MM.1S (cell line): ENCODE measurements at regions not wholly inside any gene's neighbourhood (a gene's known extent, or its start where the extent isn't known, plus 50 kb on each side); places are given as distances from the start of the nearest gene placed in this dataset.
A peak's percentile ranks its signal among the peaks of the same experiment; 100 is the strongest.

ENCODE experiments used
- DNase-seq: peaks from one replicate; pipeline ENCODE4 v3.0.0-alpha.2; 2015
- H2AFZ ChIP-seq: fragments of 300-600 bp; sonication (generic); 2 replicates; pipeline ENCODE4 v1.6.0; 2016; ENCODE audit warnings: antibody characterized with exemption, low read length
- H3F3A ChIP-seq: fragments of 300-600 bp; sonication (generic); 2 replicates; pipeline ENCODE4 v1.6.1; 2016; ENCODE audit warnings: mild to moderate bottlenecking, antibody characterized with exemption, low read length, moderate library complexity, mixed read lengths; ENCODE audit not compliant: insufficient read depth
- H3K27ac ChIP-seq: fragments of 300-600 bp; sonication (generic); 2 replicates; pipeline ENCODE4 v1.5.1; 2016; ENCODE audit warnings: mild to moderate bottlenecking, low read length
- H3K27me3 ChIP-seq: fragments of 300-600 bp; sonication (generic); replicated peaks from 2 replicates; pipeline ENCODE4 v1.6.0; 2016; ENCODE audit warnings: low read length; ENCODE audit not compliant: insufficient read depth
- H3K36me3 ChIP-seq: fragments of 300-600 bp; sonication (generic); replicated peaks from 2 replicates; pipeline ENCODE4 v1.6.1; 2016; ENCODE audit warnings: mild to moderate bottlenecking, low read length, mixed read lengths; ENCODE audit not compliant: insufficient read depth
- H3K4me1 ChIP-seq: fragments of 300-600 bp; sonication (generic); 2 replicates; pipeline ENCODE4 v1.6.1; 2016; ENCODE audit warnings: low read length, mixed read lengths
- H3K4me2 ChIP-seq: fragments of 300-600 bp; sonication (generic); 2 replicates; pipeline ENCODE4 v1.6.0; 2016; ENCODE audit warnings: low read depth, low read length
- H3K4me3 ChIP-seq: fragments of 300-600 bp; sonication (generic); 2 replicates; pipeline ENCODE4 v1.5.1; 2016; ENCODE audit warnings: low read length, mixed read lengths
- H3K79me2 ChIP-seq: fragments of 300-600 bp; sonication (generic); 2 replicates; pipeline ENCODE4 v1.6.1; 2016; ENCODE audit warnings: mixed run types, low read length, mixed read lengths
- H3K9ac ChIP-seq: fragments of 300-600 bp; sonication (generic); 2 replicates; pipeline ENCODE4 v1.6.1; 2016; ENCODE audit warnings: low read length, mixed read lengths
- H3K9me2 ChIP-seq: fragments of 300-600 bp; sonication (generic); replicated peaks from 2 replicates; pipeline ENCODE4 v1.6.1; 2016; ENCODE audit warnings: mild to moderate bottlenecking, low read length, mixed read lengths; ENCODE audit not compliant: insufficient read depth
- H3K9me3 ChIP-seq: fragments of 300-600 bp; sonication (generic); replicated peaks from 2 replicates; pipeline ENCODE4 v1.6.1; 2016; ENCODE audit warnings: mild to moderate bottlenecking, low read length, mixed read lengths; ENCODE audit not compliant: insufficient read depth
- H4K20me1 ChIP-seq: fragments of 300-600 bp; sonication (generic); 2 replicates; pipeline ENCODE4 v1.6.1; 2016; ENCODE audit warnings: mild to moderate bottlenecking, low read length, moderate library complexity, mixed read lengths; ENCODE audit not compliant: insufficient read depth
- CTCF ChIP-seq: fragments of 300-600 bp; sonication (generic); IDR thresholded peaks from 2 replicates; pipeline ENCODE4 v1.5.1; 2016; ENCODE audit warnings: antibody characterized with exemption, low read length, mixed read lengths
- EZH2 ChIP-seq: fragments of 300-600 bp; sonication (generic); optimal IDR thresholded peaks from 2 replicates; pipeline ENCODE3; 2017; ENCODE audit warnings: low read depth, mild to moderate bottlenecking, antibody characterized with exemption, low read length, mixed read lengths
- EZH2phosphoT487 ChIP-seq: fragments of 300-600 bp; sonication (generic); IDR thresholded peaks from 2 replicates; pipeline ENCODE4 v1.6.1; 2018; ENCODE audit warnings: antibody characterized with exemption, low read length

- Histone ChIP-seq H3K9ac (no peak overlapping the region), H3K9me2 (no peaks in the 10 kb centered on the region), H3K36me3 (no peaks in the 10 kb centered on the region), H3K4me1 (peaks cover 28% of the 10 kb centered on the region), H3K4me2 (no peak overlapping the region), H2AFZ (no peak overlapping the region), H3F3A (no peaks in the 10 kb centered on the region), H3K27me3 (no peaks in the 10 kb centered on the region), H3K27ac (no peak overlapping the region), H4K20me1 (no peaks in the 10 kb centered on the region), H3K79me2 (no peaks in the 10 kb centered on the region), H3K9me3 (no peaks in the 10 kb centered on the region), H3K4me3 (no peak overlapping the region)
- TF ChIP-seq EZH2phosphoT487 (no peak), CTCF (no peak), EZH2 (no peak)
- no peak for DNase-seq
Observed at GRCh38 chr2:160932960-160933359, 227.3 kb upstream of the TANK start.

- no peak for DNase-seq
- TF ChIP-seq EZH2phosphoT487, result no peak
- TF ChIP-seq CTCF, result no peak
- TF ChIP-seq EZH2, result no peak
- Histone ChIP-seq H3K9ac (no peak overlapping the region), H3K4me1 (peaks cover 18% of the 10 kb centered on the region), H3F3A (no peaks in the 10 kb centered on the region), H2AFZ (no peak overlapping the region), H3K9me3 (no peaks in the 10 kb centered on the region), H3K27me3 (no peaks in the 10 kb centered on the region), H3K79me2 (no peaks in the 10 kb centered on the region), H3K4me2 (no peak overlapping the region), H3K36me3 (no peaks in the 10 kb centered on the region), H3K27ac (no peak overlapping the region), H3K4me3 (no peak overlapping the region), H4K20me1 (no peaks in the 10 kb centered on the region), H3K9me2 (no peaks in the 10 kb centered on the region)
Observed at GRCh38 chr2:160934263-160934662, 226.0 kb upstream of the TANK start.

- DNase-seq, result peak; percentile 58
- TF ChIP-seq CTCF (no peak), EZH2phosphoT487 (no peak), EZH2 (no peak)
- Histone ChIP-seq H3K4me1 (peaks cover 20% of the 10 kb centered on the region), H3K9ac (no peak overlapping the region), H3K27me3 (no peaks in the 10 kb centered on the region), H3K79me2 (no peaks in the 10 kb centered on the region), H3K36me3 (no peaks in the 10 kb centered on the region), H3F3A (no peaks in the 10 kb centered on the region), H4K20me1 (no peaks in the 10 kb centered on the region), H3K9me2 (no peaks in the 10 kb centered on the region), H3K4me2 (no peak overlapping the region), H3K4me3 (no peak overlapping the region), H2AFZ (no peak overlapping the region), H3K27ac (no peak overlapping the region), H3K9me3 (no peaks in the 10 kb centered on the region)
Observed at GRCh38 chr2:160934991-160935390, 225.2 kb upstream of the TANK start.
